CD14-positive monocyte (primary cell): ENCODE measurements at regions not wholly inside any gene's neighbourhood (a gene's known extent, or its start where the extent isn't known, plus 50 kb on each side); places are given as distances from the start of the nearest gene placed in this dataset.

Experiments used
- DNase-seq, 3 donors: peaks; one replicate each; pipeline ENCODE4 v3.0.0-alpha.2; 2011 to 2022
- H2AFZ ChIP-seq: 2 replicates; pipeline ENCODE4 v1.6.0; 2012; ENCODE audit warnings: mild to moderate bottlenecking, low read depth, low read length, inconsistent platforms; ENCODE audit not compliant: insufficient read depth, poor library complexity, severe bottlenecking
- H3K27ac ChIP-seq, 2 donors: 1 replicate in 1 of 2; 2 replicates in 1 of 2; pipeline ENCODE4 v1.5.1; 2012 to 2013; ENCODE audit warnings: low read length in 2 of 2, control low read depth in 1 of 2, inconsistent platforms in 1 of 2, low read depth in 1 of 2, mild to moderate bottlenecking in 1 of 2
- H3K27me3 ChIP-seq, 2 donors: one replicate each; pipeline versions ENCODE4 v1.6.0 to v1.6.1; 2011 to 2013; ENCODE audit warnings: low read length in 2 of 2; ENCODE audit not compliant: control insufficient read depth in 2 of 2, insufficient read depth in 2 of 2
- H3K36me3 ChIP-seq, 2 donors: replicated peaks in 1 of 2; 1 replicate in 1 of 2; 2 replicates in 1 of 2; pipeline versions ENCODE4 v1.5.1 to v1.6.1; 2012 to 2013; ENCODE audit warnings: low read length in 2 of 2, control low read depth in 1 of 2, inconsistent platforms in 1 of 2, mild to moderate bottlenecking in 1 of 2; ENCODE audit not compliant: insufficient read depth in 2 of 2, control insufficient read depth in 1 of 2
- H3K4me1 ChIP-seq, 2 donors: 1 replicate in 1 of 2; 2 replicates in 1 of 2; pipeline versions ENCODE4 v1.5.1 to v1.6.1; 2012 to 2013; ENCODE audit warnings: low read length in 2 of 2, control low read depth in 1 of 2, inconsistent platforms in 1 of 2, mild to moderate bottlenecking in 1 of 2, moderate library complexity in 1 of 2; ENCODE audit not compliant: insufficient read depth in 2 of 2, control insufficient read depth in 1 of 2
- H3K4me2 ChIP-seq: replicated peaks from 2 replicates; pipeline ENCODE3; 2012; ENCODE audit warnings: low read length, moderate library complexity, mild to moderate bottlenecking; ENCODE audit not compliant: poor library complexity, severe bottlenecking; ENCODE audit errors: extremely low read depth
- H3K4me3 ChIP-seq, 3 experiments: fragments of 200-600 bp in 1 of 3; sonication (generic) in 1 of 3; replicated peaks in 1 of 3; 1 replicate in 2 of 3; 2 replicates in 1 of 3; pipeline ENCODE4 v1.5.1; 2011 to 2013; ENCODE audit warnings: low read length in 3 of 3, mild to moderate bottlenecking in 3 of 3, control low read depth in 2 of 3, low read depth in 2 of 3, inconsistent platforms in 1 of 3, moderate library complexity in 1 of 3
- H3K79me2 ChIP-seq: 2 replicates; pipeline ENCODE4 v1.6.0; 2012; ENCODE audit warnings: mild to moderate bottlenecking, control low read depth, inconsistent platforms, low read length, moderate library complexity; ENCODE audit not compliant: insufficient read depth
- H3K9ac ChIP-seq: 2 replicates; pipeline ENCODE4 v1.6.0; 2017; ENCODE audit warnings: low read length, mild to moderate bottlenecking; ENCODE audit not compliant: insufficient read depth, poor library complexity, severe bottlenecking
- H3K9me3 ChIP-seq, 2 donors: replicated peaks in 1 of 2; 1 replicate in 1 of 2; 2 replicates in 1 of 2; pipeline versions ENCODE4 v1.5.1 to v1.6.1; 2012 to 2013; ENCODE audit warnings: low read length in 2 of 2, control low read depth in 1 of 2; ENCODE audit not compliant: control insufficient read depth in 1 of 2, insufficient read depth in 1 of 2
- H4K20me1 ChIP-seq: 2 replicates; pipeline ENCODE4 v1.6.0; 2012; ENCODE audit warnings: mild to moderate bottlenecking, low read length, control low read depth, moderate library complexity; ENCODE audit not compliant: insufficient read depth
- H3K27ac Mint-ChIP-seq, 7 donors: one replicate each; pipeline ENCODE4 v1.8.0; 2020; ENCODE audit warnings: mild to moderate bottlenecking in 7 of 7, mixed read lengths in 7 of 7, moderate library complexity in 6 of 7, inconsistent platforms in 2 of 7
- H3K27me3 Mint-ChIP-seq, 3 donors: one replicate each; pipeline ENCODE4 v1.8.0; 2021 to 2022; ENCODE audit warnings: low read depth in 3 of 3, mild to moderate bottlenecking in 3 of 3, mixed read lengths in 3 of 3, moderate library complexity in 3 of 3, inconsistent platforms in 1 of 3
- H3K36me3 Mint-ChIP-seq, 2 donors: one replicate each; pipeline ENCODE4 v1.8.0; 2020; ENCODE audit warnings: mixed read lengths in 2 of 2, inconsistent platforms in 1 of 2, mild to moderate bottlenecking in 1 of 2
- H3K4me1 Mint-ChIP-seq: one replicate; pipeline ENCODE4 v1.8.0; 2020; ENCODE audit warnings: mild to moderate bottlenecking, mixed read lengths
- H3K4me3 Mint-ChIP-seq, 2 donors: one replicate each; pipeline ENCODE4 v1.8.0; 2020; ENCODE audit warnings: mild to moderate bottlenecking in 2 of 2, mixed read lengths in 2 of 2, moderate library complexity in 1 of 2
- H3K9me3 Mint-ChIP-seq, 7 donors: one replicate each; pipeline ENCODE4 v1.8.0; 2020 to 2022; ENCODE audit warnings: mixed read lengths in 7 of 7, mild to moderate bottlenecking in 6 of 7, moderate library complexity in 6 of 7, inconsistent platforms in 2 of 7
- WGBS: methylation state at CpG from one replicate; pipeline ENCODE4 v1.1.5; 2013; ENCODE audit warnings: missing lambda C conversion rate; ENCODE audit not compliant: insufficient coverage; 5-methylcytosine and 5-hydroxymethylcytosine counted together
- intact Hi-C, 2 donors: fragments of 100-400 bp; cut with micrococcal nuclease; formaldehyde crosslinking; loops; one replicate each; pipeline versions ENCODE4 v1.15.0 to v1.15.1; 2023
- TF ChIP-seq, protein P1 (sequence below): fragments of 200-600 bp; IDR thresholded peaks from one replicate; pipeline ENCODE4 v1.8.0; 2022; ENCODE audit warnings: antibody characterized with exemption, mild to moderate bottlenecking

DNA sequence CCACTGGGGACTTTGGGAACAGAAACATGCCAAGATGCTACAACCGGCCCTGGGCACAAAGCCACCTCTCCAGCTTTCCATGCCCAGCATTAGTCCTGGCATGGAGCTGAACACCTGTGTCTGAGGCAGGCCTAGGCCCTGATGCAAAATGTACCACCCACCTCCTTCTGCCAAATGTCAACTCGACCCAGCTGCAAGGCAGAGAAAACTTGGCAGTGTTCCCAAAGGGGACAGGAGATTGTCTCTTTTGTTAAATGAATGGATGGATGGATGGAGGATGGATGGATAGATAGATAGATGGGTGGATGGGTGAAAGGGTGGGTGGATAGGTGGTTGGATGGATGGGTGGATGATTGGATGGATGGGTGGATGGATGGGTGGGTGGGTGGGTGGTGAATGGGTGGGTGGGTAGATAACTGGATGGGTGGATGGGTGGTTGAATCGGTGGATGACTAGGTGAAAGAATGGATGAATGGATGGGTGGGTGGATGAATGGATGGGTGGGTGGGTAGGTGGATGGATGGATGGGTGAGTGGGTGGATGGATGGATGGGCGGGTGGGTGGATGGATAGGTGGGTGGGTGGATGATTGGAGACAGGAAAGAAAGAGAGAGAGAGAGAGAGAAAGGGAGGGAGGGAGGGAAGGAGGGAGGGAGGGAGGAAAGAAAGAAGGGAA is 73.4 kb upstream of the TNRC6C start:
- Mint-ChIP-seq H3K4me3 (peak overlapping the region in 1 of 2 donors; percentile 46), H3K27ac (peak overlapping the region in 4 of 7 donors; percentile 40 to 98 (median 43)), H3K9me3 (peaks cover 0 to 7% (median 3%) of the 10 kb centered on the region in 7 donors), H3K4me1 (peaks cover 76% of the 10 kb centered on the region), H3K27me3 (peaks cover 37 to 65% (median 53%) of the 10 kb centered on the region in 3 donors), H3K36me3 (peaks cover 5 to 13% of the 10 kb centered on the region in 2 donors)
- H2AFZ ChIP-seq, result no peak overlapping the region
- no peak for DNase-seq
- H3K27ac ChIP-seq, result no peak overlapping the region
- no peak overlapping the region for H3K4me3 ChIP-seq
- H3K36me3 ChIP-seq, result no peaks in the 10 kb centered on the region
- peaks cover 2 to 45% of the 10 kb centered on the region in 2 donors for H3K27me3 ChIP-seq
- peaks cover 66 to 69% of the 10 kb centered on the region in 2 donors for H3K4me1 ChIP-seq
- no peak overlapping the region for H3K9ac ChIP-seq
- H3K79me2 ChIP-seq, result no peaks in the 10 kb centered on the region
- no peak overlapping the region for H3K4me2 ChIP-seq
- peaks cover 3% of the 10 kb centered on the region for H4K20me1 ChIP-seq
- intact Hi-C loops, result loop anchor here (5.0 kb wide), 2 partner anchors 32 to 72 kb away; partner anchors contain the start of gene TNRC6C (in 1 of the 2)
- WGBS, result 91% methylated on average over 2 of the region's 4 CpGs
- H3K9me3 ChIP-seq, result no peaks in the 10 kb centered on the region
- TF ChIP-seq, protein P1, sequence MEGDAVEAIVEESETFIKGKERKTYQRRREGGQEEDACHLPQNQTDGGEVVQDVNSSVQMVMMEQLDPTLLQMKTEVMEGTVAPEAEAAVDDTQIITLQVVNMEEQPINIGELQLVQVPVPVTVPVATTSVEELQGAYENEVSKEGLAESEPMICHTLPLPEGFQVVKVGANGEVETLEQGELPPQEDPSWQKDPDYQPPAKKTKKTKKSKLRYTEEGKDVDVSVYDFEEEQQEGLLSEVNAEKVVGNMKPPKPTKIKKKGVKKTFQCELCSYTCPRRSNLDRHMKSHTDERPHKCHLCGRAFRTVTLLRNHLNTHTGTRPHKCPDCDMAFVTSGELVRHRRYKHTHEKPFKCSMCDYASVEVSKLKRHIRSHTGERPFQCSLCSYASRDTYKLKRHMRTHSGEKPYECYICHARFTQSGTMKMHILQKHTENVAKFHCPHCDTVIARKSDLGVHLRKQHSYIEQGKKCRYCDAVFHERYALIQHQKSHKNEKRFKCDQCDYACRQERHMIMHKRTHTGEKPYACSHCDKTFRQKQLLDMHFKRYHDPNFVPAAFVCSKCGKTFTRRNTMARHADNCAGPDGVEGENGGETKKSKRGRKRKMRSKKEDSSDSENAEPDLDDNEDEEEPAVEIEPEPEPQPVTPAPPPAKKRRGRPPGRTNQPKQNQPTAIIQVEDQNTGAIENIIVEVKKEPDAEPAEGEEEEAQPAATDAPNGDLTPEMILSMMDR, result no peak

DNA sequence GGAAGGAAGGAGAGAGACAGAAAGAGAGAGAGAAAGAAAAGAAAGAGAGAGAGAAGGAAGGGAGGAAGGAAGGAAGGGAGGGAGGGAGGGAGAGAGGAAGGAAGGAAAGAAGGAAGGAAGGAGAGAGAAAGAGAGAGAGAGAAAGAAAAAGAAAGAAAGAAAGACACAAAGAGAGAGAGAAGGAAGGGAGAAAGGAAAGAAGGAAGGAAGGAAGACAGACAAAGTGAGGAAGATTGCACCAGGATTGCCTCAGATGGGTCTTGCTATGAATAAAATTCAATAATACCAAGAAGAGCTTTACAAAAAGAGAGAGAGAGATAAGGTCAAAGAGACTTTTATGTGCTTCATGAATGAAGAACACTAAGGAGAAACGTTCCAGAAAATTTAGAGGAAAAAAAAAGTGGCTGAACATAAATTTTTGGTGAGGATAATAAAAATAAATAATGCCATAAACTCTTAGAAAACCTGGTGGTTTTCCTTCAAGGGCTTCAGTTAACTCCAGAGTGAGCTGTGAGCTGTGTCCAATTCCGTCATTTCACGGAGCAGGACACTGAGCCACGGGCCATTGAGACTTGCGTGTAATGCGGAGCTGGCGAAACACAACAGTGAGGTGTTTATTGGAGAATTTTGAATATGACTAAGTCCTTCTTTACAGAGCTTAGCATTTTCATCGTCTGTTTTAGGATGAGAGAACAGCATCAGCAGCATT is 72.7 kb upstream of the TNRC6C start:
- no peak overlapping the region for H3K9ac ChIP-seq
- TF ChIP-seq, protein P1, result no peak
- Mint-ChIP-seq H3K27me3 (peaks cover 37 to 71% (median 58%) of the 10 kb centered on the region in 3 donors), H3K4me3 (peak overlapping the region in 1 of 2 donors; percentile 51), H3K27ac (peak overlapping the region in 6 of 7 donors; percentile 93 to 96 (median 96)), H3K36me3 (peaks cover 5 to 13% of the 10 kb centered on the region in 2 donors), H3K9me3 (peaks cover 0 to 7% (median 4%) of the 10 kb centered on the region in 7 donors), H3K4me1 (peaks cover 69% of the 10 kb centered on the region)
- intact Hi-C loops, result loop anchor here in 1 of 2 donors (2.0 to 5.0 kb wide), 2 partner anchors 15 to 71 kb away; partner anchors contain the start of gene TNRC6C
- peaks cover 3% of the 10 kb centered on the region for H4K20me1 ChIP-seq
- H2AFZ ChIP-seq, result no peak overlapping the region
- no peak overlapping the region for H3K4me3 ChIP-seq
- no peaks in the 10 kb centered on the region for H3K79me2 ChIP-seq
- DNase-seq, result no peak
- H3K27me3 ChIP-seq, result peaks cover 2 to 50% of the 10 kb centered on the region in 2 donors
- no peaks in the 10 kb centered on the region for H3K9me3 ChIP-seq
- no peaks in the 10 kb centered on the region for H3K36me3 ChIP-seq
- H3K4me2 ChIP-seq, result no peak overlapping the region
- WGBS, result 100% methylated on average over 2 of the region's 8 CpGs
- peaks cover 60 to 61% of the 10 kb centered on the region in 2 donors for H3K4me1 ChIP-seq
- H3K27ac ChIP-seq, result peak overlapping the region in 1 of 2 donors; percentile 78
